ENCODE measurements at regions not wholly inside any gene's neighbourhood (a gene's known extent, or its start where the extent isn't known, plus 50 kb on each side); places are given as distances from the start of the nearest gene placed in this dataset.

DNA sequence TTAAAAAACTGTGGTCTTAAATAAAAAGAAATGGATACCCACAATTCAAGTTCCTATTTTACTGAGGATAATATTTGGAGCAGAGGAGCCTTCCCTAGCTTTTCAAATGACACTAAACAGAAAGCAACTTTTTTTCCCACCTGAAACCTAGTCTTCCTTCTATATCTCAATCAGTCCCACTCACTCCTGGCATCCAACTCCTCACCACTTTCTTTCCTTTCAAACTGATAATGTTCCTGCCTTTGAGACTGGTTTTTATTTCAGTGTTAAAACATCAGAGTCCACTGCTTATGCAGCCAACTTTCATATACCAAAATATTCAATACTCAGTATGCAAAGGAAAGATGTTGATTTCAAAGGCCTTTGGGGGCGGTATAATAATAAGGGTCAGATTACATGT lies 225.6 kb downstream of the GXYLT1 start:
- TF ChIP-seq, protein P1, sequence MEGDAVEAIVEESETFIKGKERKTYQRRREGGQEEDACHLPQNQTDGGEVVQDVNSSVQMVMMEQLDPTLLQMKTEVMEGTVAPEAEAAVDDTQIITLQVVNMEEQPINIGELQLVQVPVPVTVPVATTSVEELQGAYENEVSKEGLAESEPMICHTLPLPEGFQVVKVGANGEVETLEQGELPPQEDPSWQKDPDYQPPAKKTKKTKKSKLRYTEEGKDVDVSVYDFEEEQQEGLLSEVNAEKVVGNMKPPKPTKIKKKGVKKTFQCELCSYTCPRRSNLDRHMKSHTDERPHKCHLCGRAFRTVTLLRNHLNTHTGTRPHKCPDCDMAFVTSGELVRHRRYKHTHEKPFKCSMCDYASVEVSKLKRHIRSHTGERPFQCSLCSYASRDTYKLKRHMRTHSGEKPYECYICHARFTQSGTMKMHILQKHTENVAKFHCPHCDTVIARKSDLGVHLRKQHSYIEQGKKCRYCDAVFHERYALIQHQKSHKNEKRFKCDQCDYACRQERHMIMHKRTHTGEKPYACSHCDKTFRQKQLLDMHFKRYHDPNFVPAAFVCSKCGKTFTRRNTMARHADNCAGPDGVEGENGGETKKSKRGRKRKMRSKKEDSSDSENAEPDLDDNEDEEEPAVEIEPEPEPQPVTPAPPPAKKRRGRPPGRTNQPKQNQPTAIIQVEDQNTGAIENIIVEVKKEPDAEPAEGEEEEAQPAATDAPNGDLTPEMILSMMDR (IDR thresholded peaks at IDR 0.05): no peak
- TF ChIP-seq POLR2AphosphoS5 (IDR thresholded peaks at IDR 0.05): no peak
- no peak for TF ChIP-seq POLR2A (IDR thresholded peaks at IDR 0.05)
